ENCODE measurements at regions not wholly inside any gene's neighbourhood (a gene's known extent, or its start where the extent isn't known, plus 50 kb on each side); places are given as distances from the start of the nearest gene placed in this dataset.

- no peak for TF ChIP-seq EZH2 (IDR thresholded peaks at IDR 0.05)
- TF ChIP-seq, protein P1, sequence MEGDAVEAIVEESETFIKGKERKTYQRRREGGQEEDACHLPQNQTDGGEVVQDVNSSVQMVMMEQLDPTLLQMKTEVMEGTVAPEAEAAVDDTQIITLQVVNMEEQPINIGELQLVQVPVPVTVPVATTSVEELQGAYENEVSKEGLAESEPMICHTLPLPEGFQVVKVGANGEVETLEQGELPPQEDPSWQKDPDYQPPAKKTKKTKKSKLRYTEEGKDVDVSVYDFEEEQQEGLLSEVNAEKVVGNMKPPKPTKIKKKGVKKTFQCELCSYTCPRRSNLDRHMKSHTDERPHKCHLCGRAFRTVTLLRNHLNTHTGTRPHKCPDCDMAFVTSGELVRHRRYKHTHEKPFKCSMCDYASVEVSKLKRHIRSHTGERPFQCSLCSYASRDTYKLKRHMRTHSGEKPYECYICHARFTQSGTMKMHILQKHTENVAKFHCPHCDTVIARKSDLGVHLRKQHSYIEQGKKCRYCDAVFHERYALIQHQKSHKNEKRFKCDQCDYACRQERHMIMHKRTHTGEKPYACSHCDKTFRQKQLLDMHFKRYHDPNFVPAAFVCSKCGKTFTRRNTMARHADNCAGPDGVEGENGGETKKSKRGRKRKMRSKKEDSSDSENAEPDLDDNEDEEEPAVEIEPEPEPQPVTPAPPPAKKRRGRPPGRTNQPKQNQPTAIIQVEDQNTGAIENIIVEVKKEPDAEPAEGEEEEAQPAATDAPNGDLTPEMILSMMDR (IDR thresholded peaks at IDR 0.05), result no peak
- TF ChIP-seq EZH2phosphoT487 (IDR thresholded peaks at IDR 0.05), result no peak
These were observed 61.6 kb upstream of the GYPA start for GRCh38 chr4:144202081-144202480.
